SK-N-SH treated with all-trans-retinoic acid at 6 μM for 48 hours (cell line): ENCODE measurements at regions not wholly inside any gene's neighbourhood (a gene's known extent, or its start where the extent isn't known, plus 50 kb on each side); places are given as distances from the start of the nearest gene placed in this dataset.
"Not testable (repeated sequence)": the region's sequence is repeated elsewhere in the genome, so short reads cannot be mapped to it uniquely, and the experiment has no call there.

Experiments used
- ARNTL ChIP-seq: fragments of 450-650 bp; formaldehyde crosslinking; IDR thresholded peaks from 2 replicates; pipeline ENCODE4 v1.5.0; 2020; ENCODE audit warnings: low read depth, mild to moderate bottlenecking, moderate library complexity, borderline replicate concordance
- BACH2 ChIP-seq: fragments of 250-450 bp; sonication (Bioruptor Pico); IDR thresholded peaks from 2 replicates; pipeline ENCODE4 v1.9.0; 2021; ENCODE audit warnings: mild to moderate bottlenecking, borderline replicate concordance
- ESRRG ChIP-seq: fragments of 250-450 bp; sonication (Bioruptor Pico); IDR thresholded peaks from 2 replicates; pipeline ENCODE4 v1.6.1; 2021; ENCODE audit warnings: mild to moderate bottlenecking
- PPARA ChIP-seq: fragments of 250-450 bp; sonication (Bioruptor Pico); IDR thresholded peaks from 2 replicates; pipeline ENCODE4 v1.5.0; 2020; ENCODE audit warnings: mild to moderate bottlenecking, borderline replicate concordance
- SNAI2 ChIP-seq: fragments of 250-450 bp; sonication (Bioruptor Pico); IDR thresholded peaks from 2 replicates; pipeline ENCODE4 v1.5.0; 2020; ENCODE audit warnings: mild to moderate bottlenecking, moderate library complexity
- ZFP30 ChIP-seq: fragments of 450-650 bp; formaldehyde crosslinking; IDR thresholded peaks from 2 replicates; pipeline ENCODE4 v1.5.0; 2022; ENCODE audit warnings: mild to moderate bottlenecking, moderate library complexity
- ZNF70 ChIP-seq: fragments of 450-650 bp; formaldehyde crosslinking; IDR thresholded peaks from 2 replicates; pipeline ENCODE4 v1.5.0; 2020; ENCODE audit warnings: mild to moderate bottlenecking, moderate library complexity
- TF ChIP-seq, protein P1 (sequence below): fragments of 250-450 bp; sonication (Bioruptor Pico); IDR thresholded peaks from 2 replicates; pipeline ENCODE4 v1.5.1; 2021; ENCODE audit warnings: mild to moderate bottlenecking, moderate library complexity
- TF ChIP-seq, protein P2 (sequence below): fragments of 250-450 bp; sonication (Bioruptor Pico); IDR thresholded peaks from 2 replicates; pipeline ENCODE4 v1.5.1; 2020; ENCODE audit warnings: low read depth, mild to moderate bottlenecking, moderate library complexity
- TF ChIP-seq, protein P3 (sequence below): fragments of 250-450 bp; sonication (Bioruptor Pico); IDR thresholded peaks from 2 replicates; pipeline ENCODE4 v1.8.0; 2020; ENCODE audit warnings: mild to moderate bottlenecking, moderate library complexity, borderline replicate concordance

DNA sequence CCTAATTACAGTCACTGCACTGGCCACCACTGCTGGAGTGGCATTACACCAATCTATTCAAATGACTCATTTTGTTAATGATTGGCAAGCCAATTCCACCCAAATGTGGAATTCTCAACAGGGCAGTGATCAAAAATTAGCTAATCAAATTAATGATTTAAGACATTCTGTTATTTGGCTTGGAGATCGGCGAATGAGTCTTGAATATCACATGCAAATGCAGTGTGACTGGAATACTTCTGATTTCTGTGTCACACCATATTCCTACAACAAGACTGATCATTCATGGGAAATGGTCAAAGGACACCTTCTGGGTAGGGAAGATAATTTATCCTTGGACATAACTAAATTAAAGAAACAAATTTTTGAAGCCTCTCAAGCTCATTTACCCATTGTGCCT lies 165.1 kb downstream of the IER5 start:
- not testable (repeated sequence) for TF ChIP-seq ZFP30 (CRISPR knock-in tag); ESRRG (CRISPR knock-in tag); ZNF70 (CRISPR knock-in tag); PPARA (CRISPR knock-in tag); SNAI2 (CRISPR knock-in tag); ARNTL (CRISPR knock-in tag); BACH2
- TF ChIP-seq, protein P1, sequence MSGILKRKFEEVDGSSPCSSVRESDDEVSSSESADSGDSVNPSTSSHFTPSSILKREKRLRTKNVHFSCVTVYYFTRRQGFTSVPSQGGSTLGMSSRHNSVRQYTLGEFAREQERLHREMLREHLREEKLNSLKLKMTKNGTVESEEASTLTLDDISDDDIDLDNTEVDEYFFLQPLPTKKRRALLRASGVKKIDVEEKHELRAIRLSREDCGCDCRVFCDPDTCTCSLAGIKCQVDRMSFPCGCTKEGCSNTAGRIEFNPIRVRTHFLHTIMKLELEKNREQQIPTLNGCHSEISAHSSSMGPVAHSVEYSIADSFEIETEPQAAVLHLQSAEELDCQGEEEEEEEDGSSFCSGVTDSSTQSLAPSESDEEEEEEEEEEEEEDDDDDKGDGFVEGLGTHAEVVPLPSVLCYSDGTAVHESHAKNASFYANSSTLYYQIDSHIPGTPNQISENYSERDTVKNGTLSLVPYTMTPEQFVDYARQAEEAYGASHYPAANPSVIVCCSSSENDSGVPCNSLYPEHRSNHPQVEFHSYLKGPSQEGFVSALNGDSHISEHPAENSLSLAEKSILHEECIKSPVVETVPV (CRISPR knock-in tag): not testable (repeated sequence)
- TF ChIP-seq, protein P2, sequence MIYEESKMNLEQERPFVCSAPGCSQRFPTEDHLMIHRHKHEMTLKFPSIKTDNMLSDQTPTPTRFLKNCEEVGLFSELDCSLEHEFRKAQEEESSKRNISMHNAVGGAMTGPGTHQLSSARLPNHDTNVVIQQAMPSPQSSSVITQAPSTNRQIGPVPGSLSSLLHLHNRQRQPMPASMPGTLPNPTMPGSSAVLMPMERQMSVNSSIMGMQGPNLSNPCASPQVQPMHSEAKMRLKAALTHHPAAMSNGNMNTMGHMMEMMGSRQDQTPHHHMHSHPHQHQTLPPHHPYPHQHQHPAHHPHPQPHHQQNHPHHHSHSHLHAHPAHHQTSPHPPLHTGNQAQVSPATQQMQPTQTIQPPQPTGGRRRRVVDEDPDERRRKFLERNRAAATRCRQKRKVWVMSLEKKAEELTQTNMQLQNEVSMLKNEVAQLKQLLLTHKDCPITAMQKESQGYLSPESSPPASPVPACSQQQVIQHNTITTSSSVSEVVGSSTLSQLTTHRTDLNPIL (CRISPR knock-in tag): not testable (repeated sequence)
- TF ChIP-seq, protein P3, sequence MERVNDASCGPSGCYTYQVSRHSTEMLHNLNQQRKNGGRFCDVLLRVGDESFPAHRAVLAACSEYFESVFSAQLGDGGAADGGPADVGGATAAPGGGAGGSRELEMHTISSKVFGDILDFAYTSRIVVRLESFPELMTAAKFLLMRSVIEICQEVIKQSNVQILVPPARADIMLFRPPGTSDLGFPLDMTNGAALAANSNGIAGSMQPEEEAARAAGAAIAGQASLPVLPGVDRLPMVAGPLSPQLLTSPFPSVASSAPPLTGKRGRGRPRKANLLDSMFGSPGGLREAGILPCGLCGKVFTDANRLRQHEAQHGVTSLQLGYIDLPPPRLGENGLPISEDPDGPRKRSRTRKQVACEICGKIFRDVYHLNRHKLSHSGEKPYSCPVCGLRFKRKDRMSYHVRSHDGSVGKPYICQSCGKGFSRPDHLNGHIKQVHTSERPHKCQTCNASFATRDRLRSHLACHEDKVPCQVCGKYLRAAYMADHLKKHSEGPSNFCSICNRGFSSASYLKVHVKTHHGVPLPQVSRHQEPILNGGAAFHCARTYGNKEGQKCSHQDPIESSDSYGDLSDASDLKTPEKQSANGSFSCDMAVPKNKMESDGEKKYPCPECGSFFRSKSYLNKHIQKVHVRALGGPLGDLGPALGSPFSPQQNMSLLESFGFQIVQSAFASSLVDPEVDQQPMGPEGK (CRISPR knock-in tag): not testable (repeated sequence)
